H1 (cell line): ENCODE measurements at regions not wholly inside any gene's neighbourhood (a gene's known extent, or its start where the extent isn't known, plus 50 kb on each side); places are given as distances from the start of the nearest gene placed in this dataset.

Source experiments
- CTBP2 ChIP-seq: IDR thresholded peaks from 2 replicates; pipeline ENCODE4 v1.7.0; 2011; ENCODE audit warnings: borderline replicate concordance, mild to moderate bottlenecking, moderate library complexity, mixed read lengths, low read length; ENCODE audit not compliant: insufficient read depth, insufficient read length
- NRF1 ChIP-seq: IDR thresholded peaks from 2 replicates; pipeline ENCODE4 v1.6.1; 2011; ENCODE audit warnings: mild to moderate bottlenecking, low read depth, low read length, improper control_type of control experiment
- RBBP5 ChIP-seq: IDR thresholded peaks from 2 replicates; pipeline ENCODE4 v1.7.1; 2012; ENCODE audit warnings: low read depth, mild to moderate bottlenecking, inconsistent platforms, low read length, moderate library complexity, borderline replicate concordance
- SIN3A ChIP-seq, 2 experiments: IDR thresholded peaks in 1 of 2; conservative IDR thresholded peaks in 1 of 2; 2 replicates each; pipeline ENCODE4 v1.6.1; 2011 to 2012; ENCODE audit warnings: low read length in 2 of 2, improper control_type of control experiment in 1 of 2, low read depth in 1 of 2, mild to moderate bottlenecking in 1 of 2

- no peak for TF ChIP-seq SIN3A (conservative IDR thresholded peaks at IDR 0.05 in 1 of 2, IDR thresholded peaks at IDR 0.05 in 1 of 2; ENCODE audit: low read depth in 1 of 2, low read length in 2 of 2)
- TF ChIP-seq NRF1 = no peak
- no peak for TF ChIP-seq RBBP5
- no peak for TF ChIP-seq CTBP2
These were observed 142.2 kb downstream of the KCTD15 start (continued) for GRCh38 chr19:33938821-33939220.
